OCI-M1 (cell line): ENCODE measurements at regions not wholly inside any gene's neighbourhood (a gene's known extent, or its start where the extent isn't known, plus 50 kb on each side); places are given as distances from the start of the nearest gene placed in this dataset.
A peak's percentile ranks its signal among the peaks of the same experiment; 100 is the strongest.

ENCODE experiments used
- DNase-seq: peaks from one replicate; lab custom pipeline; 2025; lab: John Stamatoyannopoulos, UW

DNA sequence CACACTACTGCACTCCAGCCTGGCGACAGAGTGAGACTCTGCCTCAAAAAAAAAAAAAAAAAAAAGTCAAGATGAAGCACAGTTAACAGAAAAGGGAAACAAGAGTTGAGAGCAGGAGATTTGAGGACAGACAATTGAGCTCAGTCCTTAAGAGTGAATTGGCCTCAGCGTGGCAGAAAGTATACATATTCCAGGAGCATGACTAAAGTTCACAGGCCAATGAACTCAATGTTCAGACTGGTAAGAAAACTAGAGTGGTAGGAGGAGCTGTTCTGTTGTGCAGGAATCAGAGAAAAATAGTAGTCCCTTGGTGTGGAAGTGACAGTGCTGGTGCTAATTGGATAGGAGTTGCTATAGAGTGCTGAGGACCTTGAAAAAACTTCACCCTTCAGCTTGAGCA, 60.0 kb downstream of the NRN1 start:
- no peak for DNase-seq

GRCh38 chr6:5946181-5946580, 60.5 kb downstream of the NRN1 start:
- DNase-seq = no peak

DNA sequence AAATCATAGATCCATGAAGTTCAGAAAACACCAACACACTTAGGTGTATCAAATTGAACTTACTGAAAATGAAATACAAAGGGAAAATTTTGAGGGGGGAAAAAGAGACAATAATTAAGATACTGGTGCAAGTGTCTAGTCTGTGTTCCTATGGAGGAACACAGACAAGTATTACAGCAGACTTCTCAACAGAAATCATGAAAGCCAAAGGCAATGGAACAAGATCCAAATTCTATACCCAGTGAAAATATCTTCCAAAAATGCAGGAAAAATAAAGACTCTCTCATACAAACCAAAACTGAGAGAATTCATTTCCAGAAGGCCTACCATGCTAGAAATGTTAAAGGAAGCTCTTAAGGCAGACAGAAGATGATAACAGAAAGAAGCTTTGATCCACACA, 63.1 kb downstream of the NRN1 start:
- DNase-seq = no peak

- no peak for DNase-seq
Observed at GRCh38 chr6:5942591-5942990, 64.1 kb downstream of the NRN1 start.

GRCh38 chr6:5941188-5941587, 65.5 kb downstream of the NRN1 start:
- no peak for DNase-seq

GRCh38 chr6:5938934-5939333, 67.8 kb downstream of the NRN1 start:
- no peak for DNase-seq

DNA sequence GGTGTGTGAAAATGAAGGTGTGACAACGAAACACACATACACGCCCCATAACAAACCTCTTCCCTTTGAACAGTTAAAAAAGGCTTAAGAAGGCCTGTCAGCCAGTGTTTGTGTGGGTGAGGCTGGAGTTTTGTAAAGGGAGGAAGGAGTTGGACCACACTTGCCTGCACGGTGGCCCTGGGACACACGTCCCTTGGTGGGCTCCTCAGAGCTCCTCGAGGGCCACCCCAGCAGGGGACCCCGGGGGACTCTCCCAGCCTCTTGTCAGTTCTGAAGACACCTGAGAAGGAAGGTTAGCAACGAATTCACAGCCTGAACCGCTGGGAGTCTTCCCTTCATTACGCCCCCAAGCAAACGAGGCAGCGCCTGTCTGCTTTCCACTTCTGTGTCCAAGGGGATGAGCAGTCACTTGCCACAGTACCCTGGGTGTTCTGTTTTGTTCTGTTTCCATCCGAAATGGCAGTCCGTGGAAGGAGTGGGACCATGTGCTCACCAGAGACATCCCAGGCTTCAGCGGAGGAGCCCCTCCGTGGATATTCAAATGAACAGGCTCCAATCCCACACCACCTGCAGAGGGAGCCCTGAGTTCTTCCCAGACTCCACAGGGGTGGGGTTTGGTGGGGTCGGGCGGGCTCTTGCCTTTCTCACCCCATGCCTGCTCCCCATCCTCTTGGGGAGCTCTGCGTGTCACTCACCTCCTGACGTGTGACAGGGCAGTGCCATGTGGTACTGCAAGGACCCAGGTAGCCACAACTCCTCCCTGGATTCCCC, 68.6 kb downstream of the NRN1 start:
- DNase-seq = no peak

- DNase-seq = no peak
Observed at GRCh38 chr6:5937169-5937909, 69.4 kb downstream of the NRN1 start.

GRCh38 chr6:5936631-5937030, 70.1 kb downstream of the NRN1 start:
- no peak for DNase-seq

- no peak for DNase-seq
Observed at GRCh38 chr6:5936140-5936539, 70.6 kb downstream of the NRN1 start.

DNA sequence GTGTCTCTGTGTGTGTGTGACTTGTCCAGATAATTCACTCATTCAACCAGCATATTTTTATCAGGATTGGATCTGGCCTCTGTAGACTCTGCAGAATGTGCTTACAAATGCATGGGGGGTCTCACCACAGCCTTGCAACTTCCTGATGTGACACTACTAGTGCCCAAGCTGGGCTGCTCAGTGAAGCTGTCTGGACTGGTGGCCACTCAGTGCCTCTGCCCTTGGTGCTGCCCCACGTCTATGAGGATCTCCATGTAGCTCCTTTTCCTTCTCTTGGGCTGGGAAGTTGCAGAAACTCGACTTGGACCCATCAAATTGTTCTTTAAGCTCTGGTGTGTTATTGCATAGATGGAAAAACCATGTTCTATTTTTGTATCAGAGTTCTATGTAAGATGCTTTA, 75.8 kb downstream of the NRN1 start:
- DNase-seq = no peak

- DNase-seq = peak; percentile 65
Observed at GRCh38 chr6:5930143-5930770, 76.5 kb downstream of the NRN1 start.

DNA sequence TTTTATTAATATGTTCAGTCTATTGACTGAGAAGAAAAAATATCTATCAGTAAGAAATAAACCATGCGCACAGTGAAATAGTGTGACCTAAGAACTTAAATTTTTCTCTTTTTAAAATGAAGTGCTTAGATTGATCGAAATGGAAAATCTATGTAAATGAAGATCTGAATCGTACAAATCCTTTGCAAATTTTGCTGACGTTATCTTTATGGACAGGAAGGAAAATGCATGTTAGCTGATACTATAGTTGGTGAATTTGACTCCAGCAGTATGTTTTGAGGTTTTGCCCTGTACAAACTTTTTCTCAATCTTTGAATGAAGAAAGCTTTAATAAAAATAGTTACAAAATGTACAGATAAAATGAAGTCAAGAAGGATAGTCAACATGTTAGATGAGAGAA, 82.9 kb downstream of the NRN1 start:
- no peak for DNase-seq

DNA sequence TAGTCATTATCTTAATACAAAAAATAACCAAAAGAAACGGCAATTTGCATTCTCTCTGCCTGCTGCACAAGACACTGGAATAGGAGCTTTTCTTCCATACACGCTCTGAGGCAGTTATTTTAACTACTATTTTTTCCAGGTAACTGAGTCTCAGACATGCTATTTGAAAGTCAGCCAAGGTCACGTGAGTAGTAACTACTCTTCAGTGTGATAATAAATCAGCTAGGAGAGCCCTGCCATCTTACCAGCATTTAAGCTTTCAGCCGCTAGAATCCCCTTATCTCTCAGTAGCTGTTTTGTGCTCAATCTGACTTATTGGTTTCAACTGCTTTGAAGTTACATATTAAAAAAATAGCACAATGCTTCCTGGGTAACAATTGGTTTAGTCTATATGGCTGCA, 84.5 kb downstream of the NRN1 start:
- DNase-seq = no peak

DNA sequence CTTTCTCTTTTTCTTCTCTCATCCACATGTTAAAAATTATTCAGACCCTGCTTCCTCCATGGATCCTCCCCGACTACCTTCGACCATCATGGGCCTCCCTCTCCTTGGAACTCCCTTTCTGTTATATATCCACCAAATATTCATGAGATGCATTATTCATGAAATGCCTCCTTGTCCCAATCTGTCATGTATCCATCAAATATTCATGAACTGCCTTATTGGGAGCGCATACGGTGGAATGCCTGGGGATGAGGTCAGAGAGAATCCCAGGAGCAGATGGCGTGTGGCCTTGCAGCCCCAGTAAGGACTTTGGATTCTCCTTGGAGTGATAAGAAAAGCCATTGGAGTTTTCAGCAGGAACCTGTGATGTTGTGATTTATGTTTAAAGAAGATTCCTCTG, 97.0 kb downstream of the NRN1 start:
- no peak for DNase-seq

GRCh38 chr6:5906842-5907241, 99.9 kb downstream of the NRN1 start:
- DNase-seq = no peak

GRCh38 chr6:5906340-5906670, 100.4 kb downstream of the NRN1 start:
- DNase-seq = no peak

DNA sequence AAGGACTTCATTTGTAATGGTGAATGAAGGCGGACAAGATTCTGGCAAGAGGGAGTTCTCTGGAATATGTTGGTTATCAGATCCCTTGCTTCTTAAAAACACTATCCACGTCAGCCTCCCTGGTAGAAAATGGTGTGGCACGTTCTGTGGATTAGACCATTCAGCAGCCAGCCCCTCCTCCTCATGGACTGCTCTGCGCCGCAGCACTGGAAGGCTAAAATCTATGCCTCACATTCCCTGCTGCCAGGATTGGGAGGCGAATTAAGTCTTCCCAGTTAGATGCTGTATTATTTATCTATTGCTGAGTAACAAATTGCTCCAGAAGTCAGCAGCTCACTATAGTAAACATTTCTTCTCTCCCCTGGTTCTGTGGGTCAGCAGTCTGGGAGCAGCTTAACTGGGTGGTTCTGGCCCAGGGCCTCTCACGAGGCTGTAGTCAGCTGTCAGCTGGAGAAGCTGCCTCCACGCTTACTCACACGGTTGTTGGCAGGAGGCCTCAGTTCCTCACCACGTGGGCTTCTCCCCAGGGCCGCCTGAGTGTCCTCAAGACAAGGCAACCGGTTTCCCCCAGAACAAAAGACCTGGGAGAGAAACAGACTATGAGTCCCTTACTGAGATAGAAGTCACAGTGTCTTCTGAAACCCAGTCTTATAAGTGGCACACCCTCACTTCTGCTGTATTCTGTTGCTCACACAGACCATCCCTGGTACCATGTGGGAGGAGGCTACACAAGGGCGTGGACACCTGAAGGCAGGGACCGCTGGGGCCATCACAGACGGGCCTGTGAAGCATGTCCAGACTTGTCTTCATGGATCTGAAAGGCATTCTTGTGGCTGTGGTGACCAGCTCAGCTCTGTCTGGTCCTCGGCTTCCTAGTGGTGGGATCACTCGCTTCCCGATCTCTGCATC, 101.0 kb downstream of the NRN1 start:
- no peak for DNase-seq

DNA sequence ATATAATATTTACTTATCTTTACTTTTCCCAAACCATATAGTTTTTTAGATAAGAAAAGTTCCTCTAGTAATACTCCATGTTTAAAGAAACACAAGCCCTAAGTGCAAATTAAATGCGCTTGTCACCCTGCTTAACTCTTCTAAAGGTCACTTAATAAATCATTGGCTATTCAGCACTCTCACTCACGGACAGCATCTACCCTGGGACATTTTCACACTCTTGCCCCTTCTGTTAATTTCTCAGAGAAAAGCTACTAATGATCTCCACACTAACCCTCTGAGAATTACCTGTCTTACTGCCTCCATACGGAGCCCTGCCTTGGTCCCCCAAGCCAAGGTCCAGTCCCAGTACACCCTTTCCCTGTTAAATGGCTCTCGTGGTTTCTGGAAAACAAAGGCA, 102.2 kb downstream of the NRN1 start:
- no peak for DNase-seq

- no peak for DNase-seq
Observed at GRCh38 chr6:5899216-5900045, 107.3 kb downstream of the NRN1 start.

DNA sequence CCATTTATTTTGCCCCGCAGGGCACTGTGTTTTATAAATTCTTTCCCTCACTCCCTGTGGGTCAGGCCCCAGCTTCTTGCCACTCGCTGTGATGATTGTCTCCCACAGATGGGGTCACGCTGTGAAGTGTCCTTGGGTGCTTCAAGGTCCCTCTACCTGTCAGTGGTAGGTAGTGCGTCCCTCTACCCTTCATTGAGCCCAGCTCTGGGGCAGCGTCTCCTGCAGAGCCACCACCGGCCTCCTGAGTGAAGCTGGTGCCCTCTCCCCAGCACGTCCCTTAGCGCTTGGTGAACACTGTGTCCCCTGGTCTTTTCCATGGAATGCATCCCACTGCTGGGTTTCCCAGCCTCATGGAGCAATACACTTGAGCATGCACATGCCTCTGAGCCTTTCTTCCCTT, 108.2 kb downstream of the NRN1 start:
- DNase-seq = no peak
